CD4-positive, alpha-beta T cell (primary cell): ENCODE measurements at regions not wholly inside any gene's neighbourhood (a gene's known extent, or its start where the extent isn't known, plus 50 kb on each side); places are given as distances from the start of the nearest gene placed in this dataset.

ENCODE experiments used
- ATAC-seq: fragments of 200-7000 bp; cut with Tn5 transposase; one replicate; pipeline ENCODE4 v1.10.0; 2022; ENCODE audit warnings: mild to moderate bottlenecking; ENCODE audit not compliant: poor library complexity
- CTCF ChIA-PET: fragments of 350-600 bp; sonication (Branson Sonifier 250); formaldehyde crosslinking; loops from one replicate; lab custom pipeline; 2021; ENCODE audit warnings: antibody characterized with exemption, inconsistent platforms; lab: Charles Lee
- POLR2A ChIA-PET: fragments of 350-600 bp; sonication (Branson Sonifier 250); formaldehyde crosslinking; loops from one replicate; lab custom pipeline; 2021; ENCODE audit warnings: antibody characterized with exemption, inconsistent platforms; lab: Charles Lee
- DNase-seq, 14 experiments: peaks; one replicate each; pipeline ENCODE4 v3.0.0-alpha.2; 2013 to 2020; ENCODE audit warnings: mixed read lengths in 2 of 14
- H3K27ac ChIP-seq, 2 donors: one replicate each; pipeline versions ENCODE4 v1.5.1 to v1.7.0; 2013; ENCODE audit warnings: low read length in 2 of 2, low read depth in 1 of 2, mild to moderate bottlenecking in 1 of 2
- H3K27me3 ChIP-seq, 2 experiments: 1 replicate in 1 of 2; 2 replicates in 1 of 2; pipeline versions ENCODE4 v1.6.1 to v1.7.0; 2013; ENCODE audit warnings: low read length in 2 of 2, control low read depth in 1 of 2, mild to moderate bottlenecking in 1 of 2, moderate library complexity in 1 of 2; ENCODE audit not compliant: insufficient read depth in 2 of 2, control insufficient read depth in 1 of 2
- H3K36me3 ChIP-seq: one replicate; pipeline ENCODE4 v1.6.1; 2013; ENCODE audit warnings: low read length, control low read depth; ENCODE audit not compliant: insufficient read depth
- H3K4me1 ChIP-seq: one replicate; pipeline ENCODE4 v1.6.1; 2013; ENCODE audit warnings: low read length, control low read depth; ENCODE audit not compliant: insufficient read depth
- H3K4me3 ChIP-seq: one replicate; pipeline ENCODE4 v1.5.1; 2013; ENCODE audit warnings: mild to moderate bottlenecking, low read length, moderate library complexity
- H3K9me3 ChIP-seq, 2 experiments: 1 replicate in 1 of 2; 2 replicates in 1 of 2; pipeline versions ENCODE4 v1.6.1 to v1.7.0; 2013; ENCODE audit warnings: low read length in 2 of 2, mild to moderate bottlenecking in 2 of 2, control low read depth in 1 of 2, moderate library complexity in 1 of 2; ENCODE audit not compliant: control insufficient read depth in 1 of 2, insufficient read depth in 1 of 2
- H3K27ac Mint-ChIP-seq: one replicate; pipeline ENCODE4 v1.8.0; 2020; ENCODE audit warnings: mixed read lengths
- H3K27me3 Mint-ChIP-seq: one replicate; pipeline ENCODE4 v1.8.0; 2021; ENCODE audit warnings: mixed read lengths
- H3K36me3 Mint-ChIP-seq: one replicate; pipeline ENCODE4 v1.8.0; 2021; ENCODE audit warnings: low read depth, mixed read lengths
- H3K4me1 Mint-ChIP-seq: one replicate; pipeline ENCODE4 v1.8.0; 2021; ENCODE audit warnings: low read depth, mixed read lengths
- H3K4me3 Mint-ChIP-seq: one replicate; pipeline ENCODE4 v1.8.0; 2020; ENCODE audit warnings: mild to moderate bottlenecking, mixed read lengths
- H3K9me3 Mint-ChIP-seq: one replicate; pipeline ENCODE4 v1.8.0; 2020; ENCODE audit warnings: mixed read lengths
- intact Hi-C, 2 experiments: fragments of 100-400 bp; cut with DNase I in 1 of 2; cut with micrococcal nuclease in 1 of 2; formaldehyde crosslinking; loops; one replicate each; pipeline versions ENCODE4 v1.15.1 to v1.9.0; 2023 to 2025; cut with DNase I, micrococcal nuclease
- TF ChIP-seq, protein P1 (sequence below): fragments of 200-600 bp; IDR thresholded peaks from one replicate; pipeline ENCODE4 v1.8.0; 2022; ENCODE audit warnings: antibody characterized with exemption, mild to moderate bottlenecking

DNA sequence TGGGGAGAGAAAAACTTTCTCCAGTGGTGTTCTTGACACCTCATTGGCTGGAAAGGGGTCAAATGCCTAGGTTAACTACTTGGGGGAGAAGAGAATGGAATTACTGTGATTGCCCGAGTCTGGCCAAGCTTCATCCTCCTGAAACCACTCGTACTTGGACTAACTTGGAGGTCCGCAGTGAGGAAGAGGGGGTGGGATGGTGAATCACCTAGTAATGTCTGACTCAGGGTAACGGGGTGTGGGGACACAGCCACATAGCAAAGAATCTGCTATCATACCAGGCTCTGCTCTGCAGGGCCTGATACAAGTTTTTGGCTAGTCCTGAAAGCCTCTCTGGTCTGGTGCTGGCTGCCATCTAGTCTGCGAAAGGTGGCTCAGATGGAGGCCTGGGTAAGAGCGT, 190.9 kb downstream of the RPS24 start:
- no peak overlapping the region for H3K27ac ChIP-seq
- DNase-seq (no peak), ATAC-seq (no peak)
- Mint-ChIP-seq H3K4me3 (no peak overlapping the region), H3K4me1 (no peaks in the 10 kb centered on the region), H3K36me3 (no peaks in the 10 kb centered on the region), H3K27me3 (peaks cover 15% of the 10 kb centered on the region), H3K27ac (no peak overlapping the region), H3K9me3 (no peaks in the 10 kb centered on the region)
- peaks cover 0 to 5% of the 10 kb centered on the region in 2 experiments for H3K9me3 ChIP-seq
- peaks cover 0 to 2% of the 10 kb centered on the region in 2 experiments for H3K27me3 ChIP-seq
- POLR2A ChIA-PET, result no interaction called here
- no peak overlapping the region for H3K4me3 ChIP-seq
- H3K4me1 ChIP-seq, result no peaks in the 10 kb centered on the region
- CTCF ChIA-PET, result no interaction called here
- intact Hi-C loops, result loop anchor here in 1 of 2 experiments (10.0 kb wide), 1 partner anchor 1350 kb away; no protein-coding TSS in a partner anchor
- no peaks in the 10 kb centered on the region for H3K36me3 ChIP-seq
- TF ChIP-seq, protein P1, sequence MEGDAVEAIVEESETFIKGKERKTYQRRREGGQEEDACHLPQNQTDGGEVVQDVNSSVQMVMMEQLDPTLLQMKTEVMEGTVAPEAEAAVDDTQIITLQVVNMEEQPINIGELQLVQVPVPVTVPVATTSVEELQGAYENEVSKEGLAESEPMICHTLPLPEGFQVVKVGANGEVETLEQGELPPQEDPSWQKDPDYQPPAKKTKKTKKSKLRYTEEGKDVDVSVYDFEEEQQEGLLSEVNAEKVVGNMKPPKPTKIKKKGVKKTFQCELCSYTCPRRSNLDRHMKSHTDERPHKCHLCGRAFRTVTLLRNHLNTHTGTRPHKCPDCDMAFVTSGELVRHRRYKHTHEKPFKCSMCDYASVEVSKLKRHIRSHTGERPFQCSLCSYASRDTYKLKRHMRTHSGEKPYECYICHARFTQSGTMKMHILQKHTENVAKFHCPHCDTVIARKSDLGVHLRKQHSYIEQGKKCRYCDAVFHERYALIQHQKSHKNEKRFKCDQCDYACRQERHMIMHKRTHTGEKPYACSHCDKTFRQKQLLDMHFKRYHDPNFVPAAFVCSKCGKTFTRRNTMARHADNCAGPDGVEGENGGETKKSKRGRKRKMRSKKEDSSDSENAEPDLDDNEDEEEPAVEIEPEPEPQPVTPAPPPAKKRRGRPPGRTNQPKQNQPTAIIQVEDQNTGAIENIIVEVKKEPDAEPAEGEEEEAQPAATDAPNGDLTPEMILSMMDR, result no peak

DNA sequence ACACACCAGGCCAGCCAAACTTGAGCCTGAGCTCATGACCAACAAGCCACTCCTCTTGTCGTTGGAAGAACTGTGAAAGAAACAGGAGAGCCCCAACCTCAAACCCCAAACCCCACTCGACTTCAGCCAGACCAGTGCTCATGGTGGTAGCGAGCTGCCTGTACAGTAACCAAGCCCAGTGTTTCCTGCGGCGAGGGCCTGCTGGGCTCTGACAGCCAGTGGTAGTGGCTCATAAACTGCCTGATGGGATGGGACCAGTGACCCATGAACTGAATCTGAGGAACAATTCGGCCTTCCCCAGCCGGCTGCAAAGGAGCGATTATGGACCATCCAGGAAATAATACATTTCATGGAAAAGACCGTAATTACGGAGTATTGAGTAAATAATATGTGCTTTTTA, 191.9 kb downstream of the RPS24 start:
- Mint-ChIP-seq H3K4me1 (no peaks in the 10 kb centered on the region), H3K4me3 (no peak overlapping the region), H3K36me3 (no peaks in the 10 kb centered on the region), H3K9me3 (no peaks in the 10 kb centered on the region), H3K27me3 (peaks cover 9% of the 10 kb centered on the region), H3K27ac (no peak overlapping the region)
- H3K9me3 ChIP-seq, result peaks cover 0 to 5% of the 10 kb centered on the region in 2 experiments
- no peak overlapping the region for H3K4me3 ChIP-seq
- no peaks in the 10 kb centered on the region for H3K36me3 ChIP-seq
- peaks cover 0 to 2% of the 10 kb centered on the region in 2 experiments for H3K27me3 ChIP-seq
- ATAC-seq (no peak), DNase-seq (no peak)
- no peaks in the 10 kb centered on the region for H3K4me1 ChIP-seq
- intact Hi-C loops, result loop anchor here in 1 of 2 experiments (10.0 kb wide), 1 partner anchor 1349 kb away; no protein-coding TSS in a partner anchor
- POLR2A ChIA-PET, result no interaction called here
- no peak overlapping the region for H3K27ac ChIP-seq
- CTCF ChIA-PET, result no interaction called here
- TF ChIP-seq, protein P1, result no peak

DNA sequence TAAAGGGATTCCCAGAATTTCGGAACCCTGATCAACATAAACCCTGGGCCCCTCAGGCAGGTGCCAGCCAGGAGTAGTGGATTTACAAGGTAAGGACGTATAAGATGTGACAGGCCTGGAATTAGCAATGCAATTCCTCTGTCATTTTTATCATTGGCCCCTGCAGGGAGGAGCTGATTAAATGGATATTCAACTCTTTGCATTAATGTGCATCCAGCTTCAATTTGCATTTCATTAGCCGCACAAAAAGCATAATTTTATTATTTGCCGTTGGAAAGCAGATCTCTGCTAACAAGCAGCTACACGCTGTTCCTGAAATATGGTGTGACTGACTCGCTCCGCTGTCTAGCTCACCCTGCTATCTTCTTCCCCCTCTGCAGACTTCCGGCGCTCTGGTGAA, 195.8 kb downstream of the RPS24 start:
- TF ChIP-seq, protein P1, result no peak
- CTCF ChIA-PET, result no interaction called here
- Histone ChIP-seq H3K9me3 (no peaks in the 10 kb centered on the region), H3K27me3 (peaks cover 0 to 2% of the 10 kb centered on the region in 2 experiments), H3K36me3 (no peaks in the 10 kb centered on the region), H3K4me3 (no peak overlapping the region), H3K27ac (no peak overlapping the region), H3K4me1 (no peaks in the 10 kb centered on the region)
- H3K4me1 Mint-ChIP-seq, result no peaks in the 10 kb centered on the region
- ATAC-seq (no peak), DNase-seq (no peak)
- H3K9me3 Mint-ChIP-seq, result no peaks in the 10 kb centered on the region
- H3K27ac Mint-ChIP-seq, result no peak overlapping the region
- intact Hi-C loops, result loop anchor here in 1 of 2 experiments (10.0 kb wide), 1 partner anchor 1345 kb away; no protein-coding TSS in a partner anchor
- no peaks in the 10 kb centered on the region for H3K36me3 Mint-ChIP-seq
- no peaks in the 10 kb centered on the region for H3K27me3 Mint-ChIP-seq
- no peak overlapping the region for H3K4me3 Mint-ChIP-seq
- POLR2A ChIA-PET, result no interaction called here
